ENCODE measurements at regions not wholly inside any gene's neighbourhood (a gene's known extent, or its start where the extent isn't known, plus 50 kb on each side); places are given as distances from the start of the nearest gene placed in this dataset.

DNA sequence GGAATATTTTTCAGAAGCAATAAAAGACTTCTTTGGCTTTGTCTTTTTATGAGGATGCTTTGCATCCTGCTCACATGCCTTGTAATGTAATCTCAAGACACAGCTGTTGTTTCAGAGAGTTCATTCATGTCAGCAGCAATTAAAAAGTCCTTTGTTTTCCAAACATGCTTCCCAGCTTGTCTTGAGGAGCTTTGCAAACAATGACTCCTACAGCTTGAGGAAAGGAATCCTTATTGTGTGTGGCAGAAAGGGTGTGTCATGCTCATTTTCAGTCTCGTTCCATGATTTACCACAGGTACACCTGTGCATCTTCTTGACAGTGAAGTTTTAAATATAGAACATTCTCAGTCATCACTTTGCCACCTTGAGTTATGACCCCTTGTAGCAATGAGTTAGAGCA is 139.2 kb upstream of the AADAT start:
- no peak for TF ChIP-seq HDAC1 (IDR thresholded peaks at IDR 0.05)
- TF ChIP-seq ETV5 (CRISPR knock-in tag; IDR thresholded peaks at IDR 0.05; ENCODE audit: low read depth) = no peak
- TF ChIP-seq, protein P1, sequence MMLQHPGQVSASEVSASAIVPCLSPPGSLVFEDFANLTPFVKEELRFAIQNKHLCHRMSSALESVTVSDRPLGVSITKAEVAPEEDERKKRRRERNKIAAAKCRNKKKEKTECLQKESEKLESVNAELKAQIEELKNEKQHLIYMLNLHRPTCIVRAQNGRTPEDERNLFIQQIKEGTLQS (IDR thresholded peaks at IDR 0.05) = no peak
- TF ChIP-seq, protein P1 (CRISPR knock-in tag; conservative IDR thresholded peaks at IDR 0.05) = no peak

Data from K562 (cell line).